Neural progenitor cell (in vitro differentiated cells): ENCODE measurements at regions not wholly inside any gene's neighbourhood (a gene's known extent, or its start where the extent isn't known, plus 50 kb on each side); places are given as distances from the start of the nearest gene placed in this dataset.
A peak's percentile ranks its signal among the peaks of the same experiment; 100 is the strongest.

ENCODE experiments used
- DNase-seq: peaks from one replicate; pipeline ENCODE4 v3.0.0-alpha.2; 2016; ENCODE audit warnings: low spot score
- H2AFZ ChIP-seq: fragments of 200-600 bp; sonication (generic); replicated peaks from 2 replicates; pipeline ENCODE4 v1.6.1; 2016; ENCODE audit warnings: antibody characterized with exemption
- H3F3A ChIP-seq: fragments of 200-600 bp; sonication (generic); 2 replicates; pipeline ENCODE4 v1.6.1; 2016; ENCODE audit warnings: antibody characterized with exemption, low read depth
- H3K27ac ChIP-seq: fragments of 200-600 bp; sonication (generic); 2 replicates; pipeline ENCODE4 v1.5.1; 2016; ENCODE audit warnings: mild to moderate bottlenecking
- H3K27me3 ChIP-seq: fragments of 200-600 bp; sonication (generic); 2 replicates; pipeline ENCODE4 v1.6.1; 2016; ENCODE audit warnings: mild to moderate bottlenecking, moderate library complexity
- H3K36me3 ChIP-seq: fragments of 200-600 bp; sonication (generic); 2 replicates; pipeline ENCODE4 v1.5.1; 2016
- H3K4me1 ChIP-seq: fragments of 200-600 bp; sonication (generic); 2 replicates; pipeline ENCODE4 v1.6.1; 2016; ENCODE audit warnings: mixed run types
- H3K4me2 ChIP-seq: fragments of 200-600 bp; sonication (generic); 2 replicates; pipeline ENCODE4 v1.6.1; 2016
- H3K4me3 ChIP-seq: fragments of 200-600 bp; sonication (generic); 2 replicates; pipeline ENCODE4 v1.5.1; 2016
- H3K79me2 ChIP-seq: fragments of 200-600 bp; sonication (generic); 2 replicates; pipeline ENCODE4 v1.6.1; 2016; ENCODE audit warnings: low read depth
- H3K9ac ChIP-seq: fragments of 200-600 bp; sonication (generic); 2 replicates; pipeline ENCODE4 v1.6.1; 2016
- H3K9me3 ChIP-seq: fragments of 200-600 bp; sonication (generic); 2 replicates; pipeline ENCODE4 v1.5.1; 2016; ENCODE audit warnings: low read depth
- H4K20me1 ChIP-seq: fragments of 200-600 bp; sonication (generic); 2 replicates; pipeline ENCODE4 v1.6.1; 2016; ENCODE audit warnings: low read depth
- H3K27ac Mint-ChIP-seq: 3 replicates; pipeline ENCODE4 v1.8.0; 2021; ENCODE audit warnings: mixed read lengths
- H3K27me3 Mint-ChIP-seq: 2 replicates; pipeline ENCODE4 v1.8.0; 2022; ENCODE audit warnings: low read depth, mild to moderate bottlenecking, inconsistent platforms, moderate library complexity, mixed read lengths; ENCODE audit not compliant: insufficient read depth
- H3K36me3 Mint-ChIP-seq: 3 replicates; pipeline ENCODE4 v1.8.0; 2021; ENCODE audit warnings: mixed read lengths
- H3K4me1 Mint-ChIP-seq: 3 replicates; pipeline ENCODE4 v1.8.0; 2021; ENCODE audit warnings: mixed read lengths
- H3K4me3 Mint-ChIP-seq: 3 replicates; pipeline ENCODE4 v1.8.0; 2021; ENCODE audit warnings: mild to moderate bottlenecking, moderate library complexity, mixed read lengths
- H3K9me3 Mint-ChIP-seq: 3 replicates; pipeline ENCODE4 v1.8.0; 2020; ENCODE audit warnings: mixed read lengths
- CTCF ChIP-seq: fragments of 200-600 bp; sonication (generic); IDR thresholded peaks from 2 replicates; pipeline ENCODE4 v1.5.1; 2017; ENCODE audit warnings: antibody characterized with exemption, mild to moderate bottlenecking
- EZH2 ChIP-seq: fragments of 200-600 bp; sonication (generic); IDR thresholded peaks from 2 replicates; pipeline ENCODE4 v1.6.1; 2017; ENCODE audit warnings: antibody characterized with exemption, mild to moderate bottlenecking, moderate library complexity
- EZH2phosphoT487 ChIP-seq: fragments of 200-600 bp; sonication (generic); IDR thresholded peaks from 2 replicates; pipeline ENCODE4 v1.6.1; 2017; ENCODE audit warnings: antibody characterized with exemption

DNA sequence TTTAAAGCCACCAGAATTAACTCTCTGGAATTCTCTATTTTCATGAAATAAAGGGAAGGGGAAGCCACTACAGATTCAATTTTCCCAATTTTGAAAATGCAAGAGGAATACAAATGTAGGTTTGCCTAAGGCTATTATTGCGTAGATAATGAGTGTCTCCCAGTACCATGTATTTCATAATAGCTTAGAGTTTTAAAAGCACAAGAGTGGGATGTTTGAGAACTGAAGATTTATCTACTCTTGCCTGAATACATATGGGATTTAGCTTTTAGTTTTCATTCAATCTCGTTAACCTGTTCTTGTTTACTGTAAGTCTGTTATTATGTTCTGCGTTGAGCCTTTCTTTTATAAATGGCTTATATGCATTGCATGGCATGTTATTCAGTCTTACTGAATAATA, 795.1 kb downstream of the BRINP3 start:
- H3K9ac ChIP-seq = no peak overlapping the region
- H3K4me3 Mint-ChIP-seq = no peak overlapping the region

GRCh38 chr1:189686288-189686687, 791.4 kb downstream of the BRINP3 start:
- Histone ChIP-seq H3K27ac (no peak overlapping the region), H4K20me1 (no peaks in the 10 kb centered on the region), H3F3A (no peaks in the 10 kb centered on the region), H3K9me3 (no peaks in the 10 kb centered on the region), H3K9ac (no peak overlapping the region), H3K4me2 (no peak overlapping the region), H3K79me2 (no peaks in the 10 kb centered on the region), H3K4me3 (no peak overlapping the region), H3K4me1 (no peaks in the 10 kb centered on the region), H3K36me3 (no peaks in the 10 kb centered on the region), H3K27me3 (no peaks in the 10 kb centered on the region), H2AFZ (no peak overlapping the region)
- DNase-seq = no peak
- Mint-ChIP-seq H3K27ac (no peak overlapping the region), H3K36me3 (no peaks in the 10 kb centered on the region), H3K27me3 (no peaks in the 10 kb centered on the region), H3K4me1 (no peaks in the 10 kb centered on the region), H3K4me3 (no peak overlapping the region), H3K9me3 (peaks cover 3% of the 10 kb centered on the region)
- TF ChIP-seq EZH2 (no peak), CTCF (no peak), EZH2phosphoT487 (no peak)

More for the DNA sequence above, 795.1 kb downstream of the BRINP3 start:
- Mint-ChIP-seq H3K27me3 (no peaks in the 10 kb centered on the region), H3K27ac (no peak overlapping the region), H3K36me3 (no peaks in the 10 kb centered on the region), H3K9me3 (no peaks in the 10 kb centered on the region), H3K4me1 (no peaks in the 10 kb centered on the region)
- TF ChIP-seq EZH2phosphoT487 (no peak), CTCF (no peak), EZH2 (no peak)
- no peak for DNase-seq
- no peak overlapping the region for H3K4me3 ChIP-seq
- no peaks in the 10 kb centered on the region for H3F3A ChIP-seq
- H3K36me3 ChIP-seq = no peaks in the 10 kb centered on the region
- H2AFZ ChIP-seq = no peak overlapping the region
- H3K79me2 ChIP-seq = no peaks in the 10 kb centered on the region
- no peak overlapping the region for H3K27ac ChIP-seq
- H3K4me1 ChIP-seq = no peaks in the 10 kb centered on the region
- H3K27me3 ChIP-seq = no peaks in the 10 kb centered on the region
- H3K9me3 ChIP-seq = no peaks in the 10 kb centered on the region
- H4K20me1 ChIP-seq = no peaks in the 10 kb centered on the region
- no peak overlapping the region for H3K4me2 ChIP-seq

DNA sequence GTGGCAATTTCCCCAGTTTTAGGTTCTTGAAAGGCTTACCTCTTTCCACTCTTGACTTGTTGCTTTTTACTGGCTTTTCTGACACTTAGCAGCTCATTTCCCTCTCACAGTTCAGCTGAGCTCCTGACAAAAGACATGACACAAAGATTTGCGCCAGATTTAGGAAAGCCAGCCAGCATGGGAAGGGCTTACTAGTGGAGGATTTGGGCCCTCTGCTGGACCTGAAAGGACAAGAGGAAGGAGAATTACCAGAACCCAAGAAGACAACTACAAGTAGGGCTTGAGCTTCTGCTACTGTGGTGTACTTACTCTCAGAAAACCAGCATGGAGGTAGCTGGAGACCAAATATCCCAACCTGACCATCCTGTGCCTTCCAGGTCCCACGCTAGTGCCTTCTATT, 784.5 kb downstream of the BRINP3 start:
- Histone ChIP-seq H3K27ac (no peak overlapping the region), H3K4me1 (no peaks in the 10 kb centered on the region), H3K4me2 (no peak overlapping the region), H3F3A (no peaks in the 10 kb centered on the region), H3K36me3 (no peaks in the 10 kb centered on the region), H3K4me3 (no peak overlapping the region), H3K79me2 (no peaks in the 10 kb centered on the region), H4K20me1 (no peaks in the 10 kb centered on the region), H2AFZ (peak overlapping the region; percentile 72), H3K27me3 (no peaks in the 10 kb centered on the region), H3K9ac (no peak overlapping the region), H3K9me3 (no peaks in the 10 kb centered on the region)
- Mint-ChIP-seq H3K4me1 (no peaks in the 10 kb centered on the region), H3K36me3 (no peaks in the 10 kb centered on the region), H3K4me3 (no peak overlapping the region), H3K27me3 (no peaks in the 10 kb centered on the region), H3K27ac (no peak overlapping the region), H3K9me3 (no peaks in the 10 kb centered on the region)
- DNase-seq = peak; percentile 43
- TF ChIP-seq EZH2phosphoT487 (no peak), CTCF (peak; percentile 24), EZH2 (no peak)

DNA sequence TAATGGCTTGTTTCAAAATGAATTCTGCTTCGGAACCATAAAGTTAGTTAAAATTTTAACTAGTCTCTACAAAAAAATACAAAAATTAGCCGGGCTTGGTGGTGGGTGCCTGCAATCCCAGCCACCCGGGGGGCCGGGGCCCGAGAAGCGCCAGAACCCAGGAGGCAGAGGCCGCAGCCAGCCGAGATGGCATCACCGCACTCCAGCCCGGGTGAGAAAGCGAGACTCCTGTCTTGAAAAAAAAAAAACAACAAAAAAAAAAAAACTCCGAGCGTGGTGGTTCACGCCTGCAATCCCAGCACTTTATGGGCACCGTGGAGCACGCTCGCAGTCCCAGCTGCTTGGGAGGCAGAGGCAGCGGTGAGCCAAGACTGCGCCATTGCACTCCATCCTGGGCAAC, 781.4 kb downstream of the BRINP3 start:
- Mint-ChIP-seq H3K36me3 (no peaks in the 10 kb centered on the region), H3K27me3 (no peaks in the 10 kb centered on the region), H3K27ac (no peak overlapping the region), H3K4me1 (no peaks in the 10 kb centered on the region), H3K4me3 (no peak overlapping the region), H3K9me3 (no peaks in the 10 kb centered on the region)
- H3K4me2 ChIP-seq = no peak overlapping the region
- no peaks in the 10 kb centered on the region for H4K20me1 ChIP-seq
- H3K4me3 ChIP-seq = no peak overlapping the region
- TF ChIP-seq CTCF (no peak), EZH2phosphoT487 (no peak), EZH2 (no peak)
- no peaks in the 10 kb centered on the region for H3F3A ChIP-seq
- no peaks in the 10 kb centered on the region for H3K9me3 ChIP-seq
- no peak overlapping the region for H2AFZ ChIP-seq
- H3K79me2 ChIP-seq = no peaks in the 10 kb centered on the region
- DNase-seq = no peak
- no peak overlapping the region for H3K27ac ChIP-seq
- H3K9ac ChIP-seq = no peak overlapping the region
- no peaks in the 10 kb centered on the region for H3K4me1 ChIP-seq
- no peaks in the 10 kb centered on the region for H3K36me3 ChIP-seq
- H3K27me3 ChIP-seq = no peaks in the 10 kb centered on the region
